ACC112 (cell line): ENCODE measurements at regions not wholly inside any gene's neighbourhood (a gene's known extent, or its start where the extent isn't known, plus 50 kb on each side); places are given as distances from the start of the nearest gene placed in this dataset.
A peak's percentile ranks its signal among the peaks of the same experiment; 100 is the strongest.

Experiments used
- H2AFZ ChIP-seq: fragments of 200-600 bp; sonication (generic); one replicate; pipeline ENCODE4 v1.6.0; 2017; ENCODE audit warnings: antibody characterized with exemption, low read length; ENCODE audit not compliant: unreplicated experiment
- H3K27ac ChIP-seq: fragments of 200-600 bp; sonication (generic); 2 replicates; pipeline ENCODE4 v1.5.1; 2014; ENCODE audit warnings: low read depth, mild to moderate bottlenecking, antibody characterized with exemption, low read length, moderate library complexity
- H3K27me3 ChIP-seq: fragments of 200-600 bp; sonication (generic); 2 replicates; pipeline ENCODE4 v1.6.1; 2014; ENCODE audit warnings: mild to moderate bottlenecking, antibody characterized with exemption, low read length, moderate library complexity, mixed read lengths; ENCODE audit not compliant: insufficient read depth
- H3K36me3 ChIP-seq: fragments of 200-600 bp; sonication (generic); 2 replicates; pipeline ENCODE4 v1.6.1; 2016; ENCODE audit warnings: mild to moderate bottlenecking, antibody characterized with exemption, low read length, moderate library complexity, mixed read lengths; ENCODE audit not compliant: insufficient read depth
- H3K4me1 ChIP-seq: fragments of 200-600 bp; sonication (generic); one replicate; pipeline ENCODE4 v1.6.1; 2016; ENCODE audit warnings: low read length, mixed read lengths; ENCODE audit not compliant: insufficient read depth, unreplicated experiment, control insufficient read depth
- H3K4me3 ChIP-seq: fragments of 200-600 bp; sonication (generic); 2 replicates; pipeline ENCODE4 v1.5.1; 2014; ENCODE audit warnings: mild to moderate bottlenecking, low read depth, low read length
- H3K79me2 ChIP-seq: fragments of 200-600 bp; sonication (generic); one replicate; pipeline ENCODE4 v1.6.0; 2016; ENCODE audit warnings: low read length; ENCODE audit not compliant: control insufficient read depth, unreplicated experiment, insufficient read depth

GRCh38 chr4:98744372-98745150 lies 86.2 kb upstream of the TSPAN5 start:
- no peaks in the 10 kb centered on the region for H3K79me2 ChIP-seq
- H3K27ac ChIP-seq, result no peak overlapping the region

DNA sequence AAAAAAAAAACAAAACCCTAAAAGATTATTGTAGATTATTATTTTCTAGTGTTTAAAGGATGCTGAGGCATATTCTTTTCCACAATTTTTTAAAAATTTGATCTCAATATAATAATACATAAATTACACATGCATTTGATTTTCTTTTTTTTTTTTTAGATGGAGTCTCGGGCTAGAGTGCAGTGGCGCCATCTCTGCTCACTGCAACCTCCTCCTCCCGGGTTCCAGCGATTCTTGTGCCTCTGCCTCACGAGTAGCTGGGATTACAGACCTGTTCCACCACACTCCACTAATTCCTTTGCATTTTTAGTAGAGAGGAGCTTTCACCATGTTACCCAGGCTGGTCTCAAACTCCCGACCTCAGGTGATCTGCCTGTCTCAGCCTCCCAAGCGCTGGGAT lies 83.5 kb upstream of the TSPAN5 start:
- Histone ChIP-seq H3K27me3 (no peaks in the 10 kb centered on the region), H3K36me3 (no peaks in the 10 kb centered on the region), H3K4me1 (no peaks in the 10 kb centered on the region), H3K4me3 (no peak overlapping the region), H3K27ac (no peak overlapping the region), H3K79me2 (no peaks in the 10 kb centered on the region), H2AFZ (no peak overlapping the region)

More at GRCh38 chr4:98744372-98745150, 86.2 kb upstream of the TSPAN5 start:
- no peak overlapping the region for H3K4me3 ChIP-seq
- no peaks in the 10 kb centered on the region for H3K36me3 ChIP-seq
- no peaks in the 10 kb centered on the region for H3K27me3 ChIP-seq
- no peak overlapping the region for H2AFZ ChIP-seq
- H3K4me1 ChIP-seq, result peaks cover 7% of the 10 kb centered on the region

- Histone ChIP-seq H2AFZ (no peak overlapping the region), H3K79me2 (no peaks in the 10 kb centered on the region), H3K4me3 (no peak overlapping the region), H3K4me1 (no peaks in the 10 kb centered on the region), H3K27ac (no peak overlapping the region), H3K27me3 (no peaks in the 10 kb centered on the region), H3K36me3 (no peaks in the 10 kb centered on the region)
Measured at GRCh38 chr4:98739751-98740150, 81.3 kb upstream of the TSPAN5 start.

DNA sequence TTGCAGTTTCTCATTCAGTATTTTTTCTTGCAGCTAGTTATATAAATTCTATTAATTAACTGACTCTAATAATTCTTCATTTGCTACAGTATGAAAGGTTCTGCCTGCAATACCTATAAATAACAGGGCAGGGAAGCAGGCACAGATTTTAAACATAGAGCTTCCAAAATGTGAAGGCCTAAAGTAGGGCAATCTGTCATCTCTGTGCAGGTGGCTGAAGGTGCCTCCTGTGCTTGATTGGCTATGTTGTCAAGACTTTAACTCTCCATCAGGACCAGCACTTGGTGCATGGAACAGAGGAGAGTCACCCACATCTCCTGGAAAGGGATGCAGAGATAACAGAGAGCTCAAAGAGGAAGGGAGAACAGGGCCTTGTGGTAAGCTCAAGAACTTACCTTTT lies 75.2 kb upstream of the TSPAN5 start:
- Histone ChIP-seq H3K27me3 (no peaks in the 10 kb centered on the region), H3K79me2 (no peaks in the 10 kb centered on the region), H2AFZ (no peak overlapping the region), H3K4me3 (no peak overlapping the region), H3K27ac (no peak overlapping the region), H3K36me3 (no peaks in the 10 kb centered on the region), H3K4me1 (peaks cover 8% of the 10 kb centered on the region)

GRCh38 chr4:98728871-98729270 lies 70.5 kb upstream of the TSPAN5 start:
- Histone ChIP-seq H3K27ac (no peak overlapping the region), H2AFZ (no peak overlapping the region), H3K27me3 (no peaks in the 10 kb centered on the region), H3K79me2 (no peaks in the 10 kb centered on the region), H3K4me3 (no peak overlapping the region), H3K36me3 (no peaks in the 10 kb centered on the region), H3K4me1 (peaks cover 12% of the 10 kb centered on the region)

- no peaks in the 10 kb centered on the region for H3K27me3 ChIP-seq
- H3K4me3 ChIP-seq, result no peak overlapping the region
- peaks cover 12% of the 10 kb centered on the region for H3K4me1 ChIP-seq
- H2AFZ ChIP-seq, result peak overlapping the region; percentile 25
- no peaks in the 10 kb centered on the region for H3K36me3 ChIP-seq
- H3K79me2 ChIP-seq, result no peaks in the 10 kb centered on the region
- no peak overlapping the region for H3K27ac ChIP-seq
Measured at GRCh38 chr4:98728433-98728832, 70.0 kb upstream of the TSPAN5 start.

DNA sequence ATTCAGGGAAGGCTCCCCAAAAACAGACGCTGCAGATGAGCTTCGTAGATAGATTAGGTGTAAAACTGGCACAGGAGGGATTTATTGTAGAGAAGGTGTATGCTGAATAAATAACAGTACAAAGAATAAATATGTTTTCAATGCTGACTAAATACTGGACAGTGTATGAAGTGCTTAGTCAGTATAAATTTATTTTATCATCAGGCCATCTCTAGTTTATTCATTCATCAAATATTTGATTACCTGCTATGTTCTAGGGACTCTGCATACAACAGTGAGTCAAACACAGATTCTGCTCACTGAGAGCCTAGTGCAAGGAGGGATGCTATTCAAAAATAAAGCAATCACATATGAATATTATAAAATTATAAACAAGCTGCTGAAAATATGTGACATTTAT lies 63.6 kb upstream of the TSPAN5 start:
- no peaks in the 10 kb centered on the region for H3K79me2 ChIP-seq
- no peaks in the 10 kb centered on the region for H3K36me3 ChIP-seq
- no peak overlapping the region for H3K4me3 ChIP-seq
- peaks cover 16% of the 10 kb centered on the region for H3K4me1 ChIP-seq
- H3K27me3 ChIP-seq, result no peaks in the 10 kb centered on the region
- no peak overlapping the region for H2AFZ ChIP-seq
- H3K27ac ChIP-seq, result no peak overlapping the region

- Histone ChIP-seq H3K79me2 (no peaks in the 10 kb centered on the region), H3K27ac (no peak overlapping the region), H3K4me1 (peaks cover 16% of the 10 kb centered on the region), H3K4me3 (no peak overlapping the region), H3K36me3 (no peaks in the 10 kb centered on the region), H3K27me3 (no peaks in the 10 kb centered on the region), H2AFZ (no peak overlapping the region)
Measured at GRCh38 chr4:98720871-98721480, 62.6 kb upstream of the TSPAN5 start.

DNA sequence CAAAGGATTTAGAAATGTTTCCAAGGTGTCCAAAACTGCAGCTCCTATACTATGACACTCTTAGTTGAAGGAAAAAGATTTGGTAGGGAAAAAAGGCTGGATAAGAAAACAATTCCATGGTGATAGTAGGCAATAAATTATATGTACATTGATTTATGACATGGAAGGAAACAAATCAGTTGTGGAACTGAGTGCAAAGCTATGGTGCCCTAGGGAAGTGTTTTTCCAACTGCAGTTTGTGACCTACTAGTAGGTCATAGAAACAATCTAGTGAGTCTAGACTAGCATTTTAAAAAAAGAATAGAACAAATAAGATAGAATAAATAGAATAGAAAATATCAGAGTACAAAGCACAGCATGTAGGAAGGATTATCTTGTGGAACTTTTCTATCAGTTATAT lies 58.4 kb upstream of the TSPAN5 start:
- Histone ChIP-seq H3K36me3 (no peaks in the 10 kb centered on the region), H3K4me3 (no peak overlapping the region), H2AFZ (no peak overlapping the region), H3K4me1 (peaks cover 14% of the 10 kb centered on the region), H3K27ac (no peak overlapping the region), H3K27me3 (no peaks in the 10 kb centered on the region), H3K79me2 (no peaks in the 10 kb centered on the region)

DNA sequence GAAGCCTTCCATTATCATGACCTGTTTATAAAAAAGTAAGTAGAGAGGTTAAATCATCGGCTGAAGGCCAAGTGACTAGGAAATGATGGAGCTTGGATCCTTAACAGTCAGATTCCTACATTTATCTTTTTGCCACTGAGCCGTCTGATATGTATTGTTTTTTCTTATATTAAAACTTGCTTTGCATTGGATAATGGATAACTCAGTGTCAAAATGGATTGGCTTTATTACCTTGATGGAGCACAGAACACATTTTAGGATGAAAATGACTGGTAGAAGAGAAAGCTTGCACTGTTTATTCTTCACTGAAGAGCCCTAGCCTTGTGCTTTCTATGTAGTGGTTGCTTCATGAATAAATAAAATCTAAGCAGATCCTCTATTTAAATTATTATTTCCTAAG lies 54.2 kb upstream of the TSPAN5 start:
- no peaks in the 10 kb centered on the region for H3K27me3 ChIP-seq
- H3K4me3 ChIP-seq, result no peak overlapping the region
- no peak overlapping the region for H2AFZ ChIP-seq

DNA sequence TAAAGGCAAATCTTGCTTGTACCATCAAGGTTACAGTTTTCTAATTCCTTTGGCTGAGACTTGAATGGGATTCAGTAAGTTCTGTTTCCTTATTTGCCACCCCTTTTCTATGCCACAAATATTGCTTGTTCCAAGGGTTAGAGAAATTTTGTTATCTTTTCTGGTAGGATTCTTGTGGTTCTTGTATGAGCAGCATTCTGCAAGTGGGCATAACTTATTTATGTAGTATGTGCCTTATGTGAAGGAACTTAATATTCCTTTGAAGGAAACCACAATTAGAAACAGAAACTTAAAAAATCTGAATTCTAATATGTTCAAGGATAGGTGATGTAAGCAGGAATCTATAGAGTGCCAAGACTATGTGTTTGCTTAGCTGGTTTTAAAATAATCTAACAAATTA lies 53.1 kb upstream of the TSPAN5 start:
- H3K79me2 ChIP-seq, result no peaks in the 10 kb centered on the region
- peak overlapping the region; percentile 47 for H2AFZ ChIP-seq
- peaks cover 10% of the 10 kb centered on the region for H3K4me1 ChIP-seq
- no peaks in the 10 kb centered on the region for H3K27me3 ChIP-seq
- no peak overlapping the region for H3K27ac ChIP-seq
- H3K4me3 ChIP-seq, result no peak overlapping the region
- no peaks in the 10 kb centered on the region for H3K36me3 ChIP-seq

More for the DNA sequence above, 54.2 kb upstream of the TSPAN5 start:
- Histone ChIP-seq H3K36me3 (no peaks in the 10 kb centered on the region), H3K27ac (no peak overlapping the region), H3K4me1 (peaks cover 10% of the 10 kb centered on the region), H3K79me2 (no peaks in the 10 kb centered on the region)
